ENCODE measurements at regions not wholly inside any gene's neighbourhood (a gene's known extent, or its start where the extent isn't known, plus 50 kb on each side); places are given as distances from the start of the nearest gene placed in this dataset.

- Histone ChIP-seq H3K4me3 (ENCODE audit: insufficient read length, low read depth) (no peak overlapping the region), H3K9me3 (ENCODE audit: insufficient read depth, low read length) (no peaks in the 10 kb centered on the region), H3K36me3 (ENCODE audit: insufficient read depth, insufficient read length, low read length) (no peaks in the 10 kb centered on the region), H3K4me1 (ENCODE audit: insufficient read depth, insufficient read length) (no peaks in the 10 kb centered on the region), H3K9ac (ENCODE audit: insufficient read length, low read depth) (no peak overlapping the region), H3K27me3 (ENCODE audit: insufficient read depth, insufficient read length) (peaks cover 69% of the 10 kb centered on the region)
- TF ChIP-seq YY1 (IDR thresholded peaks at IDR 0.05; ENCODE audit: insufficient read depth, insufficient read length) (no peak), SUZ12 (IDR thresholded peaks at IDR 0.05; ENCODE audit: extremely low read depth, insufficient read depth, insufficient read length) (no peak), ZNF274 (IDR thresholded peaks at IDR 0.05; ENCODE audit: low read depth, low read length) (no peak)
- no peak for DNase-seq (ENCODE audit: low read depth, low spot score)
Observed at GRCh38 chr2:222058819-222059445, 239.9 kb downstream of the PAX3 start.

DNA sequence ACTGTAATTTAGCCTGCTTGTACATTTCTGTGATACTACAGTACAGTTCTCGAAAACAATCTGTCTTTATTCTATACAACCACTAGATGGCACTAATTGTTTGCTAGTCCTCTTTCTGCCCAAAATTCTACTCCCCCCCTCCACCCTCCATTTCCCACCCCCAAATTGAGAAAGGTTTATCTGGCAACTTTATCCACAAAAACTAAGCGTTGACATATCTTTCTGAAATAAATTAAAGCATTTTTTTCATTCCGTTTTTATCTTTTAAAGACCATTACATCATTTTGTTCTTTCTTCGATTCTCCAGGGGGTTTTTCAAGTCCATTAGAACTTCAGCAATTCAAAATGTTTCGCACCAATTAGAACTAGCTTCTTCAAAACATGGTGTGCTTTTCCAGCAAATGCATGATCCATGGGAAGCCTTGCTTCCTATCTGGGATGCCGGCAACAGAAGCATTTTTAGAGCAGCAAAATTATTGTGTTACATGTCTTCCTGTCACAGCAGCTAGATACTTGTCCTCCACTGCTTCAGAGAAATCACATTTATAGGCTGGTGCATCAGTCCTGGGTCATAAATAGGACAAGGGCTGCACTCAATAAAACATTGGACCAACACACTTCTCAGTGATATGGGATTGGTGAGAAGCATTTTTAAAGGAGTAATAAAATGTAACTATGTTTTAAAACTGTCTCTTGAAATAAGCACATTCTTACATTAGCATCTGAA lies 241.3 kb downstream of the PAX3 start:
- Histone ChIP-seq H3K4me3 (ENCODE audit: insufficient read length, low read depth) (no peak overlapping the region), H3K4me1 (ENCODE audit: insufficient read depth, insufficient read length) (no peaks in the 10 kb centered on the region), H3K9me3 (ENCODE audit: insufficient read depth, low read length) (no peaks in the 10 kb centered on the region), H3K27me3 (ENCODE audit: insufficient read depth, insufficient read length) (peaks cover 74% of the 10 kb centered on the region), H3K9ac (ENCODE audit: insufficient read length, low read depth) (no peak overlapping the region), H3K36me3 (ENCODE audit: insufficient read depth, insufficient read length, low read length) (no peaks in the 10 kb centered on the region)
- no peak for TF ChIP-seq YY1 (IDR thresholded peaks at IDR 0.05; ENCODE audit: insufficient read depth, insufficient read length)
- no peak for TF ChIP-seq SUZ12 (IDR thresholded peaks at IDR 0.05; ENCODE audit: extremely low read depth, insufficient read depth, insufficient read length)
- no peak for TF ChIP-seq ZNF274 (IDR thresholded peaks at IDR 0.05; ENCODE audit: low read depth, low read length)
- DNase-seq (ENCODE audit: low read depth, low spot score) = no peak

DNA sequence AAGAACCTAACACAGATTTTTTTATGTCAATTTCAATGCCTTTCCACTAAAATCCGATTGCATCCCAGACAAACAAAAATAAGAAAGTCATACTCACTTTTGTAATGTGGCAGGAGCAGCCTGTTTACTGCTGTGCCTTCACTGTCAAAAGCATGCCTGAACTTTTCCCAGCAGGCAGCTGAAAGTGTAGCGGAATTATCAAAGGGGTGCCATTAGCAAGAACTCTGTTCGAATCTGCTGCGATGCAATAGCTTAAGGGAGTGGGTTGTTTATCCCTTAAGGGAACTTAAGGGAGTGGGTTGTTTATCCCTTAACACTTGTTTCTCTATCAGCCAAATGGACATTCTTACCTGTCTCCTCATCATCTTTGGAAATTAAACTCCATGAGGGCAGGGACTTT lies 243.5 kb downstream of the PAX3 start:
- Histone ChIP-seq H3K4me3 (ENCODE audit: insufficient read length, low read depth) (no peak overlapping the region), H3K36me3 (ENCODE audit: insufficient read depth, insufficient read length, low read length) (no peaks in the 10 kb centered on the region), H3K9me3 (ENCODE audit: insufficient read depth, low read length) (no peaks in the 10 kb centered on the region), H3K4me1 (ENCODE audit: insufficient read depth, insufficient read length) (peaks cover 6% of the 10 kb centered on the region), H3K27me3 (ENCODE audit: insufficient read depth, insufficient read length) (peaks cover 85% of the 10 kb centered on the region), H3K9ac (ENCODE audit: insufficient read length, low read depth) (no peak overlapping the region)
- no peak for TF ChIP-seq YY1 (IDR thresholded peaks at IDR 0.05; ENCODE audit: insufficient read depth, insufficient read length)
- no peak for TF ChIP-seq SUZ12 (IDR thresholded peaks at IDR 0.05; ENCODE audit: extremely low read depth, insufficient read depth, insufficient read length)
- no peak for TF ChIP-seq ZNF274 (IDR thresholded peaks at IDR 0.05; ENCODE audit: low read depth, low read length)
- no peak for DNase-seq (ENCODE audit: low read depth, low spot score)

GRCh38 chr2:222054813-222055212 lies 244.0 kb downstream of the PAX3 start:
- H3K4me3 ChIP-seq (ENCODE audit: insufficient read length, low read depth) = no peak overlapping the region
- TF ChIP-seq ZNF274 (IDR thresholded peaks at IDR 0.05; ENCODE audit: low read depth, low read length) (no peak), SUZ12 (IDR thresholded peaks at IDR 0.05; ENCODE audit: extremely low read depth, insufficient read depth, insufficient read length) (no peak), YY1 (IDR thresholded peaks at IDR 0.05; ENCODE audit: insufficient read depth, insufficient read length) (no peak)
- H3K9me3 ChIP-seq (ENCODE audit: insufficient read depth, low read length) = no peaks in the 10 kb centered on the region

DNA sequence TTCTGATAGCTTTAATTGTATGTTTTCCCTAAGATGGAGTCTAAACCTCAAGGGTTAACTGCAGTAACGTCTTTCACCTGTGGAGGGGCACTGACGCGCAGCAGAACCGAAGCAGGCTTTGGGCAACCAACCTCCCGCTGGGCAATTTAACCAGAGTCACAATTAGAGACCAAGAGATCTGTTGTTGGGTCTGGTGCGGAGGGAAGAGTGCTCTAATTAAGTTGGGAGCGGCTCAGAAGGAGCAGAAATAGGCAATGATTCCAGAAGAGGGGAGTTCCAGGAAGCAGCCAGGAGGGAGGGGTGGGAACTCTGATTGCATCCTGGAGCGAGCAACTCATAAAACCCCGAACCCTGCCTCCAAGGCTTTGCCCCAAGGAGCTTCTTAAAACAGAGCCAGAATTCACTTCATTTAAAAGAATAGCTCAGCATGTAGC lies 245.8 kb downstream of the PAX3 start:
- Histone ChIP-seq H3K4me1 (ENCODE audit: insufficient read depth, insufficient read length) (peaks cover 6% of the 10 kb centered on the region), H3K9ac (ENCODE audit: insufficient read length, low read depth) (no peak overlapping the region), H3K4me3 (ENCODE audit: insufficient read length, low read depth) (no peak overlapping the region), H3K36me3 (ENCODE audit: insufficient read depth, insufficient read length, low read length) (no peaks in the 10 kb centered on the region), H3K27me3 (ENCODE audit: insufficient read depth, insufficient read length) (peaks cover 91% of the 10 kb centered on the region), H3K9me3 (ENCODE audit: insufficient read depth, low read length) (no peaks in the 10 kb centered on the region)
- TF ChIP-seq SUZ12 (IDR thresholded peaks at IDR 0.05; ENCODE audit: extremely low read depth, insufficient read depth, insufficient read length) (peak; percentile 65), ZNF274 (IDR thresholded peaks at IDR 0.05; ENCODE audit: low read depth, low read length) (no peak)
- DNase-seq (ENCODE audit: low read depth, low spot score) = peak; percentile 92

More at GRCh38 chr2:222054813-222055212, 244.0 kb downstream of the PAX3 start:
- Histone ChIP-seq H3K27me3 (ENCODE audit: insufficient read depth, insufficient read length) (peaks cover 85% of the 10 kb centered on the region), H3K4me1 (ENCODE audit: insufficient read depth, insufficient read length) (peaks cover 6% of the 10 kb centered on the region), H3K9ac (ENCODE audit: insufficient read length, low read depth) (no peak overlapping the region), H3K36me3 (ENCODE audit: insufficient read depth, insufficient read length, low read length) (no peaks in the 10 kb centered on the region)
- DNase-seq (ENCODE audit: low read depth, low spot score) = no peak

DNA sequence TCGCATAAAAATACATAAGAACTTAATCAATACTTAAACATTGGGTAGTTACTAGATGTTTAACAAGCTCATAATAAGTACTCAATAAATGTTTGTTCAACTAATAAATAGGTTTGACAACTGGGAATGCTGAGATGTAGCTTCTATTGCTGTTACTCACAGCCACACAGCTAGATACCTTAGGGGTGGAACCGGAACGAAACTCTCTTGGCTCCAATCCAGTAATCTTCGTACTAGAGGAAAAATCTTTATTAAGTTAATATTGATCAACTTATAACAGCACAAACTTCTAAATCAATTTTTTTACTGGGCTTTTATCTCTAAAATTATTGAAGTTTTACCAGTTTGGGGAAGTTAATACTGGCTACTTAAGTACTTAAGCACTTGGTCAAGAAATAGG lies 247.8 kb downstream of the PAX3 start:
- Histone ChIP-seq H3K27me3 (ENCODE audit: insufficient read depth, insufficient read length) (peaks cover 91% of the 10 kb centered on the region), H3K9me3 (ENCODE audit: insufficient read depth, low read length) (no peaks in the 10 kb centered on the region), H3K36me3 (ENCODE audit: insufficient read depth, insufficient read length, low read length) (no peaks in the 10 kb centered on the region), H3K4me3 (ENCODE audit: insufficient read length, low read depth) (no peak overlapping the region), H3K4me1 (ENCODE audit: insufficient read depth, insufficient read length) (peaks cover 6% of the 10 kb centered on the region), H3K9ac (ENCODE audit: insufficient read length, low read depth) (no peak overlapping the region)
- no peak for DNase-seq (ENCODE audit: low read depth, low spot score)
- no peak for TF ChIP-seq SUZ12 (IDR thresholded peaks at IDR 0.05; ENCODE audit: extremely low read depth, insufficient read depth, insufficient read length)
- TF ChIP-seq ZNF274 (IDR thresholded peaks at IDR 0.05; ENCODE audit: low read depth, low read length) = no peak
- no peak for TF ChIP-seq YY1 (IDR thresholded peaks at IDR 0.05; ENCODE audit: insufficient read depth, insufficient read length)

- no peaks in the 10 kb centered on the region for H3K36me3 ChIP-seq (ENCODE audit: insufficient read depth, insufficient read length, low read length)
- TF ChIP-seq SUZ12 (IDR thresholded peaks at IDR 0.05; ENCODE audit: extremely low read depth, insufficient read depth, insufficient read length) (no peak), ZNF274 (IDR thresholded peaks at IDR 0.05; ENCODE audit: low read depth, low read length) (no peak), YY1 (IDR thresholded peaks at IDR 0.05; ENCODE audit: insufficient read depth, insufficient read length) (no peak)
- no peak for DNase-seq (ENCODE audit: low read depth, low spot score)
Observed at GRCh38 chr2:222049946-222050345, 248.9 kb downstream of the PAX3 start.

More at GRCh38 chr2:222049946-222050345, 248.9 kb downstream of the PAX3 start:
- peaks cover 80% of the 10 kb centered on the region for H3K27me3 ChIP-seq (ENCODE audit: insufficient read depth, insufficient read length)
- H3K4me1 ChIP-seq (ENCODE audit: insufficient read depth, insufficient read length) = peaks cover 6% of the 10 kb centered on the region
- no peak overlapping the region for H3K9ac ChIP-seq (ENCODE audit: insufficient read length, low read depth)
- H3K9me3 ChIP-seq (ENCODE audit: insufficient read depth, low read length) = no peaks in the 10 kb centered on the region
- H3K4me3 ChIP-seq (ENCODE audit: insufficient read length, low read depth) = no peak overlapping the region
